Peyer's patch (tissue), 4 donors: ENCODE measurements at regions not wholly inside any gene's neighbourhood (a gene's known extent, or its start where the extent isn't known, plus 50 kb on each side); places are given as distances from the start of the nearest gene placed in this dataset.

Experiments
- POLR2A ChIP-seq, 2 donors: fragments of 450-650 bp; IDR thresholded peaks; one replicate each; pipeline ENCODE4 v1.5.1; 2017; ENCODE audit warnings: antibody characterized with exemption in 2 of 2, mild to moderate bottlenecking in 2 of 2, moderate library complexity in 2 of 2
- TF ChIP-seq, protein P1 (sequence below), 6 experiments: fragments of 450-650 bp in 4 of 6; fragments of 200-600 bp in 2 of 6; sonication (generic) in 1 of 6; IDR thresholded peaks; one replicate each; pipeline ENCODE4 v1.5.1; 2017 to 2019; ENCODE audit warnings: antibody characterized with exemption in 6 of 6, mild to moderate bottlenecking in 3 of 6, moderate library complexity in 1 of 6

DNA sequence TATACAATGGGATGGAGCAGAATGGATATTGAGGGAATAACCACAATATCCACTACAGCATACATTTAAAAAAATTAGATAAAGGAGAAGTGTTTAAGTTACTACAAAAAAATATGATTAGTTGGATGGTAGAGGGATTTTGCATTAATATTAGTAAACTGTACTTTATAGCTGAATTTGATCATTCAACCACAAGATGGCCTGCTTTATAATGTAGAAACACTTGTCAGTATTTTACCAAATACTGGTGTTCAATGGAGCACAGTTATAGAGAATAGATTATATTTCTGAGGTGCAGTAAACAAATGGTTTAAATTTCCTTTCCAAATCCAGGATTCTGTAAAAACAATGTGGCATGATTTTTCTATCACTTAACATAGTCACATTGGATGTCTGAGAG, 818.8 kb upstream of the CHORDC1 start:
- TF ChIP-seq, protein P1, sequence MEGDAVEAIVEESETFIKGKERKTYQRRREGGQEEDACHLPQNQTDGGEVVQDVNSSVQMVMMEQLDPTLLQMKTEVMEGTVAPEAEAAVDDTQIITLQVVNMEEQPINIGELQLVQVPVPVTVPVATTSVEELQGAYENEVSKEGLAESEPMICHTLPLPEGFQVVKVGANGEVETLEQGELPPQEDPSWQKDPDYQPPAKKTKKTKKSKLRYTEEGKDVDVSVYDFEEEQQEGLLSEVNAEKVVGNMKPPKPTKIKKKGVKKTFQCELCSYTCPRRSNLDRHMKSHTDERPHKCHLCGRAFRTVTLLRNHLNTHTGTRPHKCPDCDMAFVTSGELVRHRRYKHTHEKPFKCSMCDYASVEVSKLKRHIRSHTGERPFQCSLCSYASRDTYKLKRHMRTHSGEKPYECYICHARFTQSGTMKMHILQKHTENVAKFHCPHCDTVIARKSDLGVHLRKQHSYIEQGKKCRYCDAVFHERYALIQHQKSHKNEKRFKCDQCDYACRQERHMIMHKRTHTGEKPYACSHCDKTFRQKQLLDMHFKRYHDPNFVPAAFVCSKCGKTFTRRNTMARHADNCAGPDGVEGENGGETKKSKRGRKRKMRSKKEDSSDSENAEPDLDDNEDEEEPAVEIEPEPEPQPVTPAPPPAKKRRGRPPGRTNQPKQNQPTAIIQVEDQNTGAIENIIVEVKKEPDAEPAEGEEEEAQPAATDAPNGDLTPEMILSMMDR (IDR thresholded peaks at IDR 0.05): no peak
- no peak for TF ChIP-seq POLR2A (IDR thresholded peaks at IDR 0.05)
